Chondrocyte (in vitro differentiated cells): ENCODE measurements at regions not wholly inside any gene's neighbourhood (a gene's known extent, or its start where the extent isn't known, plus 50 kb on each side); places are given as distances from the start of the nearest gene placed in this dataset.
"Not testable (repeated sequence)": the region's sequence is repeated elsewhere in the genome, so short reads cannot be mapped to it uniquely, and the experiment has no call there.

Experiments
- DNase-seq: peaks from one replicate; pipeline ENCODE4 v3.0.0; 2021; ENCODE audit warnings: mixed read lengths, low spot score
- H3K27ac Mint-ChIP-seq: one replicate; pipeline ENCODE4 v1.8.0; 2021; ENCODE audit warnings: mild to moderate bottlenecking, moderate library complexity, mixed read lengths; ENCODE audit not compliant: unreplicated experiment
- H3K27me3 Mint-ChIP-seq: 2 replicates; pipeline ENCODE4 v1.8.0; 2021; ENCODE audit warnings: low read depth, mixed read lengths
- H3K36me3 Mint-ChIP-seq: 2 replicates; pipeline ENCODE4 v1.8.0; 2021; ENCODE audit warnings: low read depth, mixed read lengths
- H3K4me1 Mint-ChIP-seq: 2 replicates; pipeline ENCODE4 v1.8.0; 2021; ENCODE audit warnings: low read depth, mild to moderate bottlenecking, mixed read lengths
- H3K4me3 Mint-ChIP-seq: one replicate; pipeline ENCODE4 v1.8.0; 2021; ENCODE audit warnings: mild to moderate bottlenecking, moderate library complexity, mixed read lengths; ENCODE audit not compliant: unreplicated experiment
- H3K9me3 Mint-ChIP-seq: 2 replicates; pipeline ENCODE4 v1.8.0; 2021; ENCODE audit warnings: low read depth, mixed read lengths
- TF ChIP-seq, protein P1 (sequence below): fragments of 200-600 bp; sonication (generic); IDR thresholded peaks from 2 replicates; pipeline ENCODE4 v1.5.0; 2021; ENCODE audit warnings: antibody characterized with exemption, mild to moderate bottlenecking, moderate library complexity

DNA sequence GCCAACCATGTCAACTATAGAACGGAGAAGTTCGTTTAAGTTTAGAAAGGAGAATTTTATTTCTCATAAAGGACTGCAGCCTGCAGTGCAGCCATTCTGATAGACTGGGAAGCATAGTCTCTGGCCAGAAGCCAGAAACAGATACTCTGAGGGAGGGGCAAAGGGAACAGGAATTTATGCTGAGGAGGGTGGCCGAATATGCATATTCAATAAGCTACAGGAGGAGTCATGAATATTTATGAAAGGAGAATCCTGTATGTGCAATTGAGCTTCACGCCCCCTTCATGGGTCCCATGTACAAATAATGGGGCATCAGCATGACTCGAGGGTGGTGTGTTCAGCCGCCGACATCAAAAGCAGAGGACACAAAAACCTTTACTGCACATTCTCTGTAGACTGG, 199.9 kb downstream of the CWF19L2 start:
- TF ChIP-seq, protein P1, sequence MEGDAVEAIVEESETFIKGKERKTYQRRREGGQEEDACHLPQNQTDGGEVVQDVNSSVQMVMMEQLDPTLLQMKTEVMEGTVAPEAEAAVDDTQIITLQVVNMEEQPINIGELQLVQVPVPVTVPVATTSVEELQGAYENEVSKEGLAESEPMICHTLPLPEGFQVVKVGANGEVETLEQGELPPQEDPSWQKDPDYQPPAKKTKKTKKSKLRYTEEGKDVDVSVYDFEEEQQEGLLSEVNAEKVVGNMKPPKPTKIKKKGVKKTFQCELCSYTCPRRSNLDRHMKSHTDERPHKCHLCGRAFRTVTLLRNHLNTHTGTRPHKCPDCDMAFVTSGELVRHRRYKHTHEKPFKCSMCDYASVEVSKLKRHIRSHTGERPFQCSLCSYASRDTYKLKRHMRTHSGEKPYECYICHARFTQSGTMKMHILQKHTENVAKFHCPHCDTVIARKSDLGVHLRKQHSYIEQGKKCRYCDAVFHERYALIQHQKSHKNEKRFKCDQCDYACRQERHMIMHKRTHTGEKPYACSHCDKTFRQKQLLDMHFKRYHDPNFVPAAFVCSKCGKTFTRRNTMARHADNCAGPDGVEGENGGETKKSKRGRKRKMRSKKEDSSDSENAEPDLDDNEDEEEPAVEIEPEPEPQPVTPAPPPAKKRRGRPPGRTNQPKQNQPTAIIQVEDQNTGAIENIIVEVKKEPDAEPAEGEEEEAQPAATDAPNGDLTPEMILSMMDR: no peak
- Mint-ChIP-seq H3K4me1 (no peaks in the 10 kb centered on the region), H3K27me3 (peaks cover 8% of the 10 kb centered on the region), H3K4me3 (no peak overlapping the region), H3K27ac (no peak overlapping the region), H3K9me3 (no peaks in the 10 kb centered on the region), H3K36me3 (no peaks in the 10 kb centered on the region)
- DNase-seq: no peak

GRCh38 chr11:107253661-107254060, 204.0 kb downstream of the CWF19L2 start:
- not testable (repeated sequence) for DNase-seq, H3K4me1 Mint-ChIP-seq, H3K27ac Mint-ChIP-seq, H3K36me3 Mint-ChIP-seq, H3K27me3 Mint-ChIP-seq, H3K9me3 Mint-ChIP-seq, H3K4me3 Mint-ChIP-seq

DNA sequence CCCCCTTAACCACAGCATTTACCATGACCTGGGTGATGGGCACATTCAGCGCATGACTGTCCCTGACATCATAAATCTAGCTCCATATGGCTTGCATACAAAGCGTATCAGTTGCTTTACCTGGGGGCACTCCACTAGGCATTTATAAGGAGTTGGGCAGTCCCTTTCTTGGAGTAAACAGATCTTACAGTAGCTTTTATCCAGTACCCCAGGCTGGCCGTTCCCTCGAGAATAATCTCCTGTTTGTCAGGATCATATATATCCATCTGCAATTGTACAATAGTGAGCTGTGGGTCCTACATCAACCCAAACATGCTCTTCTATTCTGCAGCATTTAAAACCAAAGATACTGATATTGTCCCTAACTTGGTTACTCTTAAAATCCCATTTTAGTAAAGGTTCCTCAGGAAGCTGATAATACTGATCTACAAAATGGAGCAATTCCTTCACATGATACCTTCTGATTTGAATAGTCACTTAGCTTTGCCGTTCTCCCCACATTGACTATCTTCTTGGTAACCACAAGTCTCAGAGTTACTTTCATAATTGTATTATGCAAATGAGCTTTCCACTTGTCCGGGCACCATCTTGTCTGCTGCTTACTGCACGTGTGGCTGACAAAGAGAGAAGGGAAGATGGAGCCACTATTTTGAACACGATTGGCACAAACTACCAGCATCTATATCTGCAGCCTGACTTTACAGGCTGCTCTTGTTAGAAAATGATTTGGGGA, 205.0 kb downstream of the CWF19L2 start:
- TF ChIP-seq, protein P1: no peak
- DNase-seq: no peak
- H3K36me3 Mint-ChIP-seq: no peaks in the 10 kb centered on the region
- H3K4me1 Mint-ChIP-seq: no peaks in the 10 kb centered on the region
- H3K27me3 Mint-ChIP-seq: peaks cover 3% of the 10 kb centered on the region
- H3K27ac Mint-ChIP-seq: no peak overlapping the region
- H3K4me3 Mint-ChIP-seq: no peak overlapping the region
- H3K9me3 Mint-ChIP-seq: no peaks in the 10 kb centered on the region

GRCh38 chr11:107251298-107251697, 206.3 kb downstream of the CWF19L2 start:
- Mint-ChIP-seq H3K4me1 (no peaks in the 10 kb centered on the region), H3K4me3 (no peak overlapping the region), H3K9me3 (no peaks in the 10 kb centered on the region), H3K27me3 (peaks cover 3% of the 10 kb centered on the region), H3K36me3 (no peaks in the 10 kb centered on the region), H3K27ac (no peak overlapping the region)
- TF ChIP-seq, protein P1: no peak
- no peak for DNase-seq

DNA sequence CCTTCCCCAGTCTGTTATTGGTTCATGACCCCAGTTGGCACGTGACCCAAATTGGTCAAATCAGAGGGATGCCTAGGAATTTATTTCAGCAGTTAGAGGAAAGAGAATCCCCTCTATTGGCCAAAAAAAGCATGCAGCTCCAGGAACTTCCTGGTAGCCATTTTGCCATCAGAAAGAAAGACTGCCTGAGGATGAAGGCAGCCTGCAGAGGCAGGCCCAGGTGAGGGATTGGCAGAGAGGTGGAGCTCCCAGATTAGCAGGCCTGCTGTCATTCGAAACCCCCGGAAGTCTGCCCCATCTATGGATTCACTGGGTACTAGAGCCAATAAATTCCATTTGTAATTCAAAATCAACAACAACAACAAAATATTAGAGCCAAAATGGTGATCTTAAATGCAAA, 207.6 kb downstream of the CWF19L2 start:
- no peaks in the 10 kb centered on the region for H3K4me1 Mint-ChIP-seq
- no peaks in the 10 kb centered on the region for H3K9me3 Mint-ChIP-seq
- no peak overlapping the region for H3K4me3 Mint-ChIP-seq
- TF ChIP-seq, protein P1: no peak
- no peak for DNase-seq
- peaks cover 3% of the 10 kb centered on the region for H3K27me3 Mint-ChIP-seq
- H3K36me3 Mint-ChIP-seq: no peaks in the 10 kb centered on the region
- H3K27ac Mint-ChIP-seq: no peak overlapping the region

- Mint-ChIP-seq H3K27ac (no peak overlapping the region), H3K9me3 (no peaks in the 10 kb centered on the region), H3K4me3 (no peak overlapping the region), H3K36me3 (no peaks in the 10 kb centered on the region), H3K4me1 (no peaks in the 10 kb centered on the region), H3K27me3 (no peaks in the 10 kb centered on the region)
- TF ChIP-seq, protein P1: no peak
- no peak for DNase-seq
These were observed 208.6 kb downstream of the CWF19L2 start for GRCh38 chr11:107249054-107249453.
